22Rv1 (cell line): ENCODE measurements at regions not wholly inside any gene's neighbourhood (a gene's known extent, or its start where the extent isn't known, plus 50 kb on each side); places are given as distances from the start of the nearest gene placed in this dataset.
"Not testable (repeated sequence)": the region's sequence is repeated elsewhere in the genome, so short reads cannot be mapped to it uniquely, and the experiment has no call there.

Source experiments
- H3K27ac ChIP-seq: fragments of 450-650 bp; 2 replicates; pipeline ENCODE4 v1.5.1; 2017
- CTCF ChIP-seq: fragments of 450-650 bp; IDR thresholded peaks from 2 replicates; pipeline ENCODE4 v1.5.1; 2017; ENCODE audit warnings: mild to moderate bottlenecking
- ZFX ChIP-seq: fragments of 450-650 bp; IDR thresholded peaks from 2 replicates; pipeline ENCODE4 v1.6.1; 2017; ENCODE audit warnings: antibody characterized with exemption, borderline replicate concordance

- TF ChIP-seq CTCF = no peak
- no peak for TF ChIP-seq ZFX
- no peak overlapping the region for H3K27ac ChIP-seq
Observed at GRCh38 chr12:129973236-129973961, 69.6 kb upstream of the TMEM132D start.

DNA sequence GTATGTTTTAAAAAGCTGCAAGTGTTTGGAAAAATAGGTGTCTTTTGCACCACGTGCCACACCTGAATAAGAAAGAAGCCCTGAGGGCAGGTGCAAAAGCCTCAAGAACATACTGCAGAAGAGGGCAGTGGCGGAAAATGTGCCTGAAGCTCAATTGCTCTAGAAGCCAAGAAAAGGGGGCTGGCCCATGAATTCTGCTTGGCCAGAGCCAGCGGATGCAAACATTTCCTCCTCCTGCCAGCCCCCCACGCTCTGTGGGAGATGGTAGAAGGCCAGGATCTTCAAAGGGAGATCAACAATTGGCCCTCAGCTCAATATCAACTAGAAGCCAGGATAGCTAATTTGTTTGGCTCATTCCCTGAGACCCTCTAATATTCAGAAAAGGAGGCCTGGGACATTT is 80.3 kb upstream of the TMEM132D start:
- H3K27ac ChIP-seq = no peak overlapping the region
- TF ChIP-seq ZFX (no peak), CTCF (no peak)

GRCh38 chr12:129987841-129988240 is 84.0 kb upstream of the TMEM132D start:
- TF ChIP-seq ZFX (no peak), CTCF (no peak)

DNA sequence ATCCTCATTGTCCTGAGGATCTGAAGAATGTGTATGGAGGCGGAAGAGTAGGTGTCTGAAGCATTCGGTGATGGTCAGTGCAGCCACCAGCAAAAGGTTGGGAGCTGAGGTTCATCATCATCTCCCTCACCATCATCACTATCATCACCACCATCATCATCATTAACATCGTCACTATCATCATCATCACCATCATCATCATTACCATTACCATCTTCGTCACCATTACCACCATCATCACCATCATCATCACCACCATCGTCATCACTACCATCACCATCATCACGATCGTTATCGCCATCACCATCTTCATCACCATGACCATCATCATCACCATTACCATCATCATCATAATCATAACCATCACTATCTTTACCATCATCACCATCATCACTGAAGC is 90.8 kb upstream of the TMEM132D start:
- TF ChIP-seq ZFX = no peak
- TF ChIP-seq CTCF = no peak
- H3K27ac ChIP-seq = no peak overlapping the region

More at GRCh38 chr12:129987841-129988240, 84.0 kb upstream of the TMEM132D start:
- H3K27ac ChIP-seq = no peak overlapping the region

- no peak for TF ChIP-seq ZFX
- no peak for TF ChIP-seq CTCF
- no peak overlapping the region for H3K27ac ChIP-seq
Observed at GRCh38 chr12:129997239-129997638, 93.4 kb upstream of the TMEM132D start.

GRCh38 chr12:130004310-130004877 is 100.6 kb upstream of the TMEM132D start:
- H3K27ac ChIP-seq = not testable (repeated sequence)

DNA sequence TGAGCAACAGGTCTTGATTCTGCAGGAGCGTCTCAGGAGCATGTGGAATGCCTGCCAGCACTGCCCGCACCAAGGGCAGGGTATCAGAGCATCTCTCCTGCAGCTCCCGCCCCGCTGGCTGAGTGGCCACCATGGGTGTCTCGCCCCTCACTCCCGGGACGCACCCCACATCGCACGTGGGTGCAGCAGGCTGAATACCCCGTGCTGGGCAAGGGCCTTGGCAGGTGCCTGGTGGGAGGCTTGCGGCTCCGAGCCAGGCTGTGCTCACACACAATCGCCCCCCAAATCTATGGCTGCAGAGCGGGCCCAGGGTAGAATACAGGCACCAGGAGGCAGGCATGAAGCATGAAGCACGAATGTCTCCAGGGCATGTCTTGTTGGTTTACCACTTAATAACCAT is 103.9 kb upstream of the TMEM132D start:
- no peak overlapping the region for H3K27ac ChIP-seq
- no peak for TF ChIP-seq ZFX
- TF ChIP-seq CTCF = no peak

- no peak for TF ChIP-seq ZFX
- TF ChIP-seq CTCF = no peak
- H3K27ac ChIP-seq = no peak overlapping the region
Observed at GRCh38 chr12:130008241-130008640, 104.4 kb upstream of the TMEM132D start.
